GM19438 (cell line): ENCODE measurements at regions not wholly inside any gene's neighbourhood (a gene's known extent, or its start where the extent isn't known, plus 50 kb on each side); places are given as distances from the start of the nearest gene placed in this dataset.
"Not testable (repeated sequence)": the region's sequence is repeated elsewhere in the genome, so short reads cannot be mapped to it uniquely, and the experiment has no call there.

Experiments
- ATAC-seq: cut with Tn5 transposase; IDR thresholded peaks from one replicate; pipeline ENCODE4 v1.9.1; 2021; ENCODE audit warnings: low read depth; ENCODE audit not compliant: unreplicated experiment

DNA sequence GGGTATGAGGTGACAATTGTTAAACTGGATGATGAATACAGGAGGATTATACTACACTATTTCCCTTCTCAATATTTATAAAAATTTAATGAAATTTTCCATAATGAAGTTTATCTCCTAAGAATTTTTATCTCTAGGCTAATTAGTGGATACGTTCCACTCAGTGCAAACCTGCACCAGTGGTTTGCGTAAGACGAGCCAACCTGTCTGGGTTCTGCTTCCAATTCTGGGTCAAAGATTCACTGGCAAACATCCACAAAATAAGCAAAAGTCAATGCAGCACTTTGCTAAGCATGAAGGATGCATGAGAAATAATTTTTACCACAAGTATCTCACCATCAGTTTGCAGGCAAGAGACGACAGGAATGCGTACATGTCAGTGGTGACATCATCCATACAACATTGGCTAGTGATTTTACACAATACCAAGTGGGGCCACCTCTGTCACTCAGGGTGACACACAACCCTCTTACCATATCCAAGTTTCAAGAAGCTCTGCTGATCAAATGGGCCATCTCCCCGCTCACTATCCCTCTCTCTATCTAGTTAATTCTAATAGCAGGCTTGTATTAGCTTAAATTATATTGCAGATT lies 51.7 kb downstream of the FAM50B start:
- ATAC-seq = no peak

DNA sequence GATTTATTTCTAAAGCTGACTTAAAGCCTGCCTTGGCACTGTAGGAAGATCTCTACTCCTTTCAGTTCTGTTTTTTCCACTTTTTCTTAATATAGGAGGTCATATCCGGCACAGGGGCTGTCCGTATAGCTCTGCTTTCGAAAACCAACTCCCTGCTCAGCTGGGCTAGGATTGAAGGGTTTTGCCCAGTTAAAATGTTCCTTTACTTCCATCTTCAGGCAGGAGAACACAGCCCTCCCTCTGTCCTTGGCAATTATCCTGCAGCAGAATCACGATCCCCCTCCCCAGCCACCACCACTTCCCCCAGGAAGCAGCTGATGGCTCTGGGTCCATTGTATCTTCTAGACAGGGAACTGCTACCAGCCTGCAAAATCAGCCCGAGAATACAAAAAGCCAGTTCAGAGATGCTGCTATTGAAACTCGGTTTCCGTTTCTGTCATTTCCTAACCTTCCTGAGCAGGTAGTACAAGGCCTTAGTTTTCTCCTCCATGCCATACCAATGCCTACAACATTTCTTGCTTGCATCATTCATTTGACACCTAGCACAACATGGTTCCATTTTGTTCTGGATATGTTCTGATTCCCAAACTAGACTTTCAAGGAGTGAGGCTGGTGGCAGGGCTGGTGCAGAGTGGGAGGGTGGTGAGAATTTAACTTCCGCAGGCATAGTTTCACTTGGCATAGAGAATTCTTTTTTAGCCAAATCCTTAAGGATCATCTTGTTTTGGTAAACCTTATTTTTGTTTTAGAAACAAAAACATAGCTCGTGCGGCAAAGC lies 53.9 kb downstream of the FAM50B start:
- no peak for ATAC-seq

DNA sequence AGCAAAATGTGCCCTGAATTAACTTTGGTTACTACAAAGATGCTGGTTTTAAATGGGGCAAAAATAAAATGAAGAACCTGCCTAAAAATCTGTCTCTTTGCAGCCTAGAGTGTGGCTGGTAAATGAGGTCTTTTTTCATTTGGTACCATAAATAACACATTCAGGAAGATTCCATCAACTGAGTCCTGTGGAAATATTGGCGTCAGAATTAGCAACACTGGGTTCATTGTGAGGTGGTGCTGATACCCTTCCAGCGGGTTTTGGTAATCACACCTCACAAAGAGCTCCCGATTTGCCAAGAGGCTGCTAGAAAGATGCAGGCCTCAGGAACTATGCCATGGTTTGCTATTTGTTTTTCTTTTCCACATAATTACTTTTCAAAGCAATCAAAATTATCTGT lies 55.3 kb downstream of the FAM50B start:
- no peak for ATAC-seq

DNA sequence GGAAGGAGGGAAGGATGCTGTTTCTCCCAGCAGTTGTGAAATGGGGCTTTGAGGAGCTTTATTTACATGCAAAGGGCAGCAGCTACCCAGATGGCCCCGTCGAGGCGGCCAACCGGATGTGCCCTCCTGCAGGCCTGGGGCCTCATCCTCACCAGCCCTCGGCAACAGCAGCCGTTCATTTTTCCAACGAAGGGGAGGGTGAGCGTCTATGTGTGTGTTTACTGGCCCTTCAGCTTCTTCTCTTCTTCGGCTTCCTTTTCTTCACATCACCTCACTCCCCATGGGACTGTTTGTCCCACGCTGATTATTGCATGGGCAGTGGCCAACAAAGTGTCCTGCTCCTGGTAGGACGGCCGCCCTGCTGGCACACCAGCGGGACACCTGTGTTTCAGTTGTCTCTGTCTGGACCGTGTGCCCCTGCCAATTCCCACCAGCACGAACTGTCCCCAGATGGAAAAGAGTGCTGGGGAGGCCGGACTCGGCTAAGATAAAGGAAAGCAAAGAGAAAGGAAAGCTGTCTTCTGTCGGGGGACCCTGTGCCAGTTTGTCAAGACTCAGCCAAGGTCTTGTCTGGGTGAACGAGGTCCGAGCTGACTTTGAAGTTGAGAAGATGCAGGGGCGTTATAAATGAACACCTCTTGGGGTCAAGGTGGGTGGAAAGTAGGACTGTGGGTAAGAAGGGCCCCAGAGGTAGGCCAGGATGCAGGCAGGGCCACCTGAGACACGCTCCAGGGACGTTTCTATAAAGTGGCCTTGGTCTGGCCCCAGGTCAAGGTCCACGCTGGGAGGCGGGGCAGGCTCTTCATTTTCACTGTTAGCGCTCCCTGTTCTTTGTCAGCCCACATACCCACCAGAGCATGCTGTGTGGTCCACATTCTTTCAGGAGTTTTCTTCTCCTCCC lies 57.0 kb downstream of the FAM50B start:
- no peak for ATAC-seq

DNA sequence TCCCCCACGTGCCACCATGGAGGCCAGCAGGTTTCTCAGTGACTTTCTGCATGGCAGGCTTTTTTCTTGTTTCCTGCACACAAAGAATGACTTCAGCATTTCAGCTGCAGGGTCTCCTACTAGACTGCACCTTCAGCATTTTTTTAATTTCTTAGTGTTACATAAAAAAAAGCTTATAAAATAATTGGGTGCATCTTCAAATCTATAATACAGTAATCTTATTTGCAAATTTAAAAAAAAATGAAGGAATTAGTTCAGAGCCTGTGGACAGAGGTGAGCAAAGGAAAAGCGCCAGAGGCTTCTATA lies 57.6 kb downstream of the FAM50B start:
- ATAC-seq = no peak

DNA sequence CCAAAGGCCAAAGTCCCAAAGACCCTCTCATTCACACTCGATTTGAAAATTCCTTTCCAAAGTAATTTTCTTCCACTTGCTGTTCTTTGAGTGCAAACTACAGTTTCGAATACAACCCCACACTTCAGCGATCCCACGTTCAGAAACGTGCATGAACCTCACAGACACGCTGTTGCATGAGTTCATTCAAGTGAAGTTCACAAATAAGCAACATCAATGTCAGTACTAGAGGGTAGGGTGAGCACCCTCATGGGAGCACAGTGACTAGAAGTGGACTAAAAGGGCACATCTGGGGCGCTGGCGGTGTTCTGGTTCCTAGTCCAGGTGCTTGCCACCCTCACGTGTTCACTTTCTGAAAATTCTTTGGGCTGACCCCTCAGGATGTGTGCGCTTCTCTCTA lies 59.0 kb downstream of the FAM50B start:
- ATAC-seq = no peak

DNA sequence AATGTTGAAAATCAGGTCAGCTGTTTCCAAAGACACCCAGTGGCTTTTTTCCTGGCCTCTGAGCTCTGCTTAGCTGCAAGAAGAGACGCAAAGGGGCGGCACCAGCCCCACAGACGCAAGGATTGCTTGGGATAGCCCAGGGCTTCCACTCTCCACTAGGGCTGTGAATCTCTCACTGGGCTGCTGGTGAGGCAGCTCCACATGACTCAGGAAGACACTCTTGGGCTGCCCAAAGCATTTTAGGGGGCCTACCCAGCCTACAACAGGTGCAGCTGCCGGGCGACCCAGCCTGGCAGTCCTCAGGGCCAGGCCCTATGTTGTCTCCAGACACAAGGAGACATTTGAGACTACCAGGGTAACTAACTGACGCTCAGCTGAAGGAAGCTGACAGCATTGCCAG lies 59.8 kb downstream of the FAM50B start:
- no peak for ATAC-seq

DNA sequence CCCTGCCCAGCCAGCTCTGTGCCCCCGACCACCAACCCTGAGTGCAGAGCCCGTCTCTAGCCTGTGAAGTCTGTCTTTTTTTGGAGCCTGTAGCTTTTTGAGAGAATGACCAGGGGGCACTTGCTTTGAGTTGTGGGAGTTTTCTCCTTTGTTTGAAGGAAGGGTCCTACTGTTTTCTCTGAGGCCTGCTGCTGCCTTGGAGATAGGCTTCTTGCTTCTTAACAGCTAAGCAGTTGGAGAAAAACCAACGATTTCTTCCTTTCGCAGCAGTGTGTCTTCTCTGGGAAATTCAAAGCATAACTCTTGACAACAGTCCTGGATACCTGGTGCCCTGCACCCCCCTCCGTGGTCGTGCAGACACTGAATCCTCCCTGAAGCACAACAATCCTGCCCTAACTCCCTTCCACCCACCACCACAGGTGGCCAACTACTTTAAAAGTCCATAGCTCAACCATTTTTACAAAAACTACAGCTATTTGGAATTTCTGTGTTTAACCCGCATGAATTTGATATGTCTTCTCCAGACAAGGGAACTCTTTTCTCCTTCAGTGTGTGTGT lies 61.0 kb downstream of the FAM50B start:
- no peak for ATAC-seq

DNA sequence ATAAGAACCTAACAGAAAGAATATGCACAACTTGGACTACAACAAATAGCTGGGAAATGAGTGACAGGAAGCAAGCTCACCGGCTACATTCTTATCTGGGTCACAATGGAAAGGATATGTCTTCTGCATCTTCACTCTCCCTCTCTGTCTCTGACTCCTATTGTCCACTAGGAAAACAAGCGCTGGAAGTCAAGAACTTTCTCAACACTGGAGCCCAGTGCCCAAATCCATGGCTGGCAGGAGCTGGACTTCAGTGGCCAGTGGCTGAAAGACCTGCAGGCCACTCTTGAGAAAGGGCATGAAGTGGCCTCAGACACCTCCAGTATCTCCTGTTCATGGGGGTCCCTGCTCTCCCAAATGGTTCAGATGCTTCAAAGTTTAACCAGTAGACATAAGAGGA lies 62.0 kb downstream of the FAM50B start:
- ATAC-seq = no peak

DNA sequence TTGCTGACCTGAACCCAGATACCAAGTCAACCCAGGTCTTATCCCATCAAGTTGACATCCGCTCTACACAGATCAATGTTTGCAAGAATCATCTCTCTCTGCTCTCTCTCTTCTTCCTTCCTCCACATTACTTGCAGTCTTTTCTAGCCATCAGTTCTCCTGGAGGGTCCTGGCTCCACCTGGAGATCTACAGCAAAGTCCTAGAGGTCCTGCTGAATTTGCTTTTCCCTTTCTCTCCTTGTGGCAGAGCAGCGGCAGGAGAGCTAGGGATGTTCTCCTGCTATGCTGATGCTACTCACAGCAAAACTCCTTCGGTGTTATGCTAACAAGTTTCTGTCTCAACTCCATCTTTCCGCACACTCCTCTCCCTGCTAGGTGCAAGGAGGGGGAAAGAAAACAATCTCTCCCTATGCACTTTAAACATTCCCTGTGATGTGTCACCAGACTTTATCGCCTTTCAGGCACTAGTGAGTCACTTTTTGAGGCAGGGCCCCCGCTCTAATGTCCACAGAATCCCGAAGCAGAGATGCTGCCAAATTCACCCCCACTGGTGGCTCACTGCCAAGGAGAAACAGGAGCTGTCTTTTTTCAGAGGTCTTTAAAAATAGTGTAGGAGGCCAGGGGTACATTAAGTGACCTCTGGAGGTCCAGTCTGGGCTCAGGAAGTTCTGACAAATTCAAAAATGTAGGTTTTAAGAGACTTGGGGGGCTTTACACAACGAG lies 62.6 kb downstream of the FAM50B start:
- no peak for ATAC-seq

DNA sequence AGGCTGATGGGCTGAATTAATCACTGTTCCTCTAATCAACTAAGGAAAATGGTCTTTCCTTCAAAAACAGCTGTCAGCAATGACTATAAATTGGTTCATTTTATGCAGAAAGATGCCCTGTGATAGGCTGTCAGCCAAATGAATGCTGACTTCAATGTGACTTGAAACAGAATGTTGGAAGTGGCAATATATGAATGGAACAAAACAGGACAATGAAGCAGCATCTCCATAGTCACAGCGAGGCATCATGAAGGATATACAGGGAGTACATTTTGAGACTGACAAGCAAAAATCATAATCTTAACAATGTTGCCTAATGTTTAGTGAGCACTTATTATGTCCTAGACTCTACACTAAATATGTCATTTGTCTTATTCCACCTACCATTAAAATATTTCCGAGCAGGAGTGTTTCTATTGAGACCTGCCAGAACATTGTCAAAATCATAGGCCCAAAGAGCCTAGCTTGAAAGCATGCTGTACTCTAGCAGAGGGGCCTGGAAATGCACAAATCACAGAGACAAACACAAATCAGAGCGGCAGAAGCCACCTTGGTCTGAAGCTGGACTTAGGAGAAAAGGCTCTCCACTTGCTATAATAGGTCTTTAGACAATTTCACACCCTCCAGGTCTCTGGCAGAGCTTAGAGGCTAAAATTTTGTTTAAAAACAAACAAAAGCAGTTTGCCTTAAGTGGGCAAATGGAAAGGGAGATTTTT lies 63.3 kb downstream of the FAM50B start:
- no peak for ATAC-seq

DNA sequence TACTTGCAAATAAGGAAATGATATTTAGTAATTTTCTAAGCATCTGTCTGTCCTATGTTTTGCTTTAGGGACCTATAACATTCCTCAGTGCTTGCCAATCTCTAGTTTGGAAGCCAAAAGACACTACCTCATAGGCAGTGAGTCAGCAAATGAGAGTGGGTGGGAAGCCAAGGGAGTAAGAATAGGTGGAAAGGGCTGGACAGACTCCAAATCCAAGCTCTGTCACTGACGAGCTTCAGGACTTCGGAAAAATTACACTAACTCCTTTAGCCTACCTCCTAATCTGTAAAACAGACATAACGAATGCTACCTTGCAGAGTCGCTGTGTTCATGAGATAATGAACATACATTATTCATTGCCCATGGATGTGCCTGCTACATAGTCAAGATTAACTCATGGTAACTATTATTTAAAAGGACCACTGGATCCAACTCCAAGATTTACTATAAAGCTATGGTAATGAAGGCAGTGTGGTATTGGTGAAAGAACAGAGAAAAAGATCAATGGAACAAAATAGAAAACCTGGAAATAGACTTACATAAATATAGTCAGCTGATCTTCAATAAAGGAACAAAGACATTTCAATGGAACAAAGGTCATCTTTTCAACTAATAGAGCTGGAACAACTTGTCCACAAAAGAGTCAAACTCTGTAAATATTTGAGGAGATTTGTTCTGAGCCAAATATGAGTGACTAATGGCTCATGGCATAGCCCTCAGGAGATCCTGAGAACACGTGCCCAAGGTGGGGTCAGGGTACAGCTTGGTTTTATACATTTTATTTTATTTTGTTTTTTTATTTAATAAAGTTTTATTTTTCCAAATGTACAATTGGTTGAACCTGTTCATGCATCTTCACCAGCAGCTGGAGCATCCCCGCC lies 64.1 kb downstream of the FAM50B start:
- ATAC-seq = no peak

DNA sequence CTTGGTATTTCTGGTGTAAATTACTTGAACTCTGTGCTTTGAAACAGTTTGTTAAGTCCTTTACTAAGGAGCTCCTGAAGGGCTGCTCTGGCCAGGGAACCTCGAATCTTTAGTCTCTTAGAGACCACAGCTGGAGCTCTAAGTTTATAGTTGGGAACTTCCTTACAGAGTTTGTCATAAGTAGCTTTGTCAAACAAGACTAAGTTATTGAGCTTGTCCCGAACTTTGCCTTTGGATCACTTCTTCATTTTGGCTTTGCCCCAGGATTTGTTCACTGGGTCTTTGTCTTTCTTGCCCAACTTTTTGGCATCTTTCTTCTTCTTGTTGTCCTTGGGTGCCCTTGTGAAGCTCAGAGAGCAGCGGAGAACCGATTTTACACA lies 64.8 kb downstream of the FAM50B start:
- ATAC-seq = no peak

DNA sequence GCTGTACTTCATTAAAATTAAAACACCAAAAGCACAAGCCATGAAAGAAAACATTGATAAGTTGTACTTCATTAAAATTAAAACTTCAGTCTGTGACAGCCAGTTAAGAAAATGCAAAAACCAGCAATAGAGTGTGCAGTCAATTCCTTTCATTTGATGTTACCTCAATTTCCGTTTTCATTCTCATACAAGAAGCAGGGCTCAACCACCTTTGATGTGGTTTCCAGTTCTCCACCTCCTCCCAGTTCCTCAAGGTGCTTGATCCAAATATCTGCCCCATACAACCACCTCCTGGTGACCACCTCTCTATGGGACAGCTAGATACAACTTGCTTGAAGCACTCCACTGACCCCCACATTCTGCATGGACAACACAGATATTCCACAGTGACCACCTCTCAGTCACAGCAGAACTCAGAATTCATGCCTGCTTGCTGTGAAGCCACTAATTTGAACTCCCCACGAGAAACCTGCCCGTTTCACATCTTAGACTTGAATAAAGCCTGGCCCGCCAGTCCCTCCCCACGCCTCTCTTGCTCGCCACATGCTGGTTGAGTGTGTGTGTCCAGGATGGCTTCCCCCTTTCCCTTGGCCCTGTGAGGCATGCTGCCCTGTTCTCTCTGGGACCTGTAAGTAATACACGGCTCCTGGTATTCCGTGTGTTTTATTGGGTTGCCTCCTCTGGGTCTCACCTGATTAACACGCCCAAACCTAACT lies 66.1 kb downstream of the FAM50B start:
- no peak for ATAC-seq

DNA sequence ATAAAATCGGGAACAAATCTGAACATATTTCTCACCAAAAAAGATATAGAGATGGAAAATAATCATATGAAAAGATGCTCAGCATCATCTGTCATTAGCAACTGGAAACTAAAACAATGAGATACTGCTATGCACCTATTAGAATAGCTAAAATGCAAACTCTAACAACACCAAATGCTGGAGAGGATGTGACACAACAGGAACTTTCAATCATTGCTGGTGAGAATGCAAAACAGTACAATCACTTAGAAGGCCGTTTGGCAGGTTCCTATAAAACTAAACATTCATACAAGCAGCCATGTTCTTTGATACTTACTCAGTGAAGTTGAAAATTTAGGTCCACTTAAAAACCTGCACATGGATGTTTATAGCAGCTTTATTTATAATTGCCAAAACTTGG lies 67.0 kb downstream of the FAM50B start:
- ATAC-seq = no peak

DNA sequence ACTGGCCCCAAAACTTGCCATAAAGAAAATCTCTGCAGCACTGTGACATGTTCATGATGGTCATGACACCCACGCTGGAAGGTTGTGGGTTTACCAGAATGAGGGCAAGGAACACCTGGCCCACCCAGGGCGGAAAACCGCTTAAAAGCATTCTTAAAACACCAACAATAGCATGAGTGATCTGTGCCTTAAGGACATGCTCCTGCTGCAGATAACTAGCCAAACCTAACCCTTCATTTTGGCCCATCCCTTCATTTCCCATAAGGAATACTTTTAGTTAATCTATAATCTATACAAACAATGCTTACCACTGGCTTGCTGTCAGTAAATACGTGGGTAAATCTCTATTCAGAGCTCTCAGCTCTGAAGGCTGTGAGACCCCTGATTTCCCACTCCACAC lies 67.6 kb downstream of the FAM50B start:
- ATAC-seq = not testable (repeated sequence)

DNA sequence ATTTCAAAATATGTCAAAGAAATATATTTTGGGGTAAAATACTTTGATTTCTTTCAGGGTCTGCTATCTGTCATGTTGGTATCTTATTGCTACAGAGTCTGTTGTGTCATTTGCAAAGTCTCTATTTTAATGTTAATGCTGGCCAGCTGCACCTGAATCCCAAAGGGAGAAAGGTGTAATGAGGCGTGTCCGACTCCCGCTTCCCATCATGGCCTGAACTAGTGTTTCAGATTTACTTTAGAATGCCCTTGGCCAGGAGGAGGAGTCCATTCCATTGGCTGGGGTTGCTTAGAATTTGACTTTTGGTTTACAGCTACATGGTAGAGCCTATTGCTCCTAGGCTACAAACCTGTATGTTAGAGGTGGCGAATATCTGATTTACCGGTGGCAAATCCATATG lies 69.3 kb downstream of the FAM50B start:
- no peak for ATAC-seq

DNA sequence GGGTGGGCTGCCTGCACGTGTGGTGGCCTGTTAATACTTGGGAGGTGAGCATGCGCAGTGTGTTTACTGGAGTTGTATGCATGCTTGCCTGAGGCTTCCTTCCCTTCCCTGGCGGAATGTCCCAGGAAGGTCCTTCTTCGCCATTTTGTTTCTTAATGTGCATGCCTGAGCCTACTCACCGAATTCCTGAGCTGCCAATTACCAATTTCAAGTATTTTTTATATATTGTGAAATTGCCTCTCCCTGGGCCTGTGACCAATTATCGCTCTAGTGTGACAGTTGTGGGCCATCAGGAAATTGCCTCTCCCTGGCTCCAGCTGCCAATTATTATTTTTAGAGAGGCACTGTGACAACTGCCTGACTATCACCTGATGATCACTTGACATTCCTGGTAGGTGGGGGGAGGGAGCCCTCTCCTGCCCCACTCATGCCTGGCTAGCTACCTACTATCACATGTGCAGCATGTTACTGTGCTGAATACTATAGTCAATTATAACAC lies 70.0 kb downstream of the FAM50B start:
- ATAC-seq = no peak
